ENCODE measurements at regions not wholly inside any gene's neighbourhood (a gene's known extent, or its start where the extent isn't known, plus 50 kb on each side); places are given as distances from the start of the nearest gene placed in this dataset.

- DNase-seq (ENCODE audit: low spot score) = no peak
Observed at GRCh38 chr14:29273513-29273912, 506.9 kb downstream of the FOXG1 start.

DNA sequence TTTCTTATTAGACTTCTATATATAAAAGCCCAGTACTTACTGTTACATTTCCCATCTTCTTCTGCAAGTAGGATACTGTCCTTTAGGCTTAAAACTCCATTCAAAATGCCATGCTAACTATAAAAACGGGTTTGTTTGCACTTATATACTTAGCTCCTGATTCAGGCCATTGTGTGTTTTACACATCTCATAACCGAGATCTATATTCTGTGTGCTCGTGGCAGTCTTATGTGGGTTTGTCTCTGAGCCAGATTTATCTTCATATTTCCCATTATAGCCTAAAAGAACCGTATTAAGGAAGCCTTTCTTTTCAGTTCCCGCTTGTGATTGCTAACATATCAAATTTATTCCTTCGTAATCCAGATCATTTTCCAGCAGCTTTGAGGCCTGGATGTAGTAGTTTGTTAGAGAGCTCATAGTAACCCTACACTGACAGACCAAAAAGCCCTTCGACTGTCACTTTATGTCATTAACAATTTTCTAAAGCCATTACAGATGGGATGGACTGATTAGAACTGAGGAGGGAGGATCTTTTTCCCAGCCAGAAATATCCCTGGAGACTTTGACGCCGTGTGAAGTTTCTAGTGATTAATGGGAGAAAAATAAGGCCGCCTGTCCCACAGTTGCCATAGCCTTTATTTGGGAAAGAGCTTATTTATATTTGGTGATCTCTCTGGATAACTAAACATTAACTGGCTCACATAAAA is 508.5 kb downstream of the FOXG1 start:
- peak; percentile 54 for DNase-seq (ENCODE audit: low spot score)

DNA sequence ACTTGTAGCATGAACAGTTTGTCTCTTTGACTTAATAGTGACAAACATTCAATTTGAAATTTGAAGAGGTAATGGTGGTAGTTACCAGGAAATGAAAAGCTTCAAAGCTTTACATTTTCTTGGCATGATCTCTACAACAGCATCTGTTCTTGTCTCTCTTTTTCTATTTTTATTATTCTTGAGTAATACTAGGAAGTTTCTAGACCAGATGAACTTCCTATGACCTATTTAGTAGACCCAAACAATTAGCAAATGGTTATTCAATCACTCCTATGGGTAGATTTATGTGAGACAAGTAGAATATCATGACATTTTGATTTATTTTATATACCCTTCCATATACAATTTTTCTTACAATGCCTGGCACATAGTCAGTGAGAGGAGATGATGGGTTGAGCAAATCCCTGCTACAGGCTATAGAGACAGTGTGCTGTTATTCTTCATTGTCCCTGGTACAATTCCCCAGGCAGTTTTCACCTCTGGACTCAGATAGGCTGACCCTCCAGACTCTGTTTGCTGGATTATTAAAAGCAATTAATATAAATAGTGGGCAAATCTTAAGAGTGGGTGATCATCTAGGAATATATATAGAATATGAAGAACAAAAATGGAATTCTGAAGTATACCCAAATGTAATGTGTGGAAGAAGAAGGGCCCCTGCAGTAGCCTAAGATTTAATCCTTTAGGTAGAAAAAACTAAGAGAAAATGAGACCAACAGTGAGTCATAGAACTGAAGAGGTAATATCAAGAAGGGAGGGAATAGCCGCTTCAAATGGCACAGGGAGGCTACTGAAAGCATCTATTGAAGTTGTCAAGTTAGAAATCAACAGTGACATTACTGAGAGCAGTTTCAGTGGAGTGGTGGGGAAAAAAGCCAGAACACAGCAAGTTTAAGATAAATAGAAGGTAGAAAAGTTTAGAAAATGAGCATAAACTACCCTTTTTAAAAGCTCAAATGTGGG is 512.0 kb downstream of the FOXG1 start:
- DNase-seq (ENCODE audit: low spot score) = no peak

- no peak for DNase-seq (ENCODE audit: low spot score)
Observed at GRCh38 chr14:29282169-29282568, 515.6 kb downstream of the FOXG1 start.

- no peak for DNase-seq (ENCODE audit: low spot score)
Observed at GRCh38 chr14:29290441-29290840, 523.9 kb downstream of the FOXG1 start.

DNA sequence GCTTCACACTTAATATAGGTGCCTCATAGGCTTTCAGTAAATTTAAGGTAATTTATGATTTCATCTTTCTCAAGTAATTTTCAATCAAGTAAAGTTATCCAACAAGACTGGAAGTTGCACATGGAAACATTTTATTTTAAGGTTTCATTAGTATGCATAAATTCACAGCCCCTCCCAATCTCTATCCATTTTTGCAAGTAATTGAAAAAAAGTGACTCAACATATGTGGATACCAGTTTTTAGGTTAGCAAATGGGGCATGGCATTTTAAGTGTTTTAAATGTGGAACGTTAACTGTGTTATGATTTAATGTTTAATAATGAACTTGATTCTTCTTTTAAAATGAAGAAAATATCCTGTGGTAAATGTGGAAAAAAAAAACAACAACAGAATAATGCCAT is 532.8 kb downstream of the FOXG1 start:
- no peak for DNase-seq (ENCODE audit: low spot score)

- no peak for DNase-seq (ENCODE audit: low spot score)
Observed at GRCh38 chr14:29301571-29301970, 535.0 kb downstream of the FOXG1 start.

DNA sequence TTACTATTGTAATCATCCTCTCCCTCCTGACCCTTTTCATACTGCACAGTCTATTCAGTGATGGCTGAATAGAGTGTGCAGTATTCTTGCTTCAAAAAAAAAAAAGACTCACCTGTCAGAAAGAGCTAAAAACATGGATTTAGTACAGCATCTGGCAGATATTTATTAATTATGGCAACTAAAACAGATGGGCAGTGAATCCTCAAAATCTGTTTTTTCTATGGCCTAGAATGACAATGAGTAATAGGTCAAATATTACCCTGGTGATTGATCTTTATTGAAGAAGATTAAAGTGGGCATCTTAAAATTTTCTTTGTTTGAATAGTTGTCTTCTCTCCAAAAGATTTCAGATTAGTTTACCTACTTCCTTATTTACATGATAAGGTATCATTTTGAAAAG is 543.6 kb downstream of the FOXG1 start:
- no peak for DNase-seq (ENCODE audit: low spot score)

DNA sequence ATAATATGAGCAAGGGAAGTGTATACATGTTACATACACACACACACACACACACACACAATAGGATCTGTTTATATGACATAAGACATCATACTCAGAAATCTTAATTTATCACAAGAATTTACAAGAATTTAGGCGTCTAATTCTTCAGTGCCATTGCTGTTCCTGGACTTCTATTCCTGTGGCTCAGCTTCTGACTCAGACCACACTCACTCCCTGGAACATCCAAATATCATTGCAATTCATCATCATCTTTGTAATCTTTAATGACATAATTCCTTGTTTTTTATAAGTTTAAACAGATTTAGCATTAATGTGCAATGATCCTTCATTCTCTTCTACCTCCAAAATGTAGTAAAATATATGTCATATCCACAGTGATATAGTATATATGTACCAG is 544.2 kb downstream of the FOXG1 start:
- no peak for DNase-seq (ENCODE audit: low spot score)

- no peak for DNase-seq (ENCODE audit: low spot score)
Observed at GRCh38 chr14:29311983-29312382, 545.4 kb downstream of the FOXG1 start.

DNA sequence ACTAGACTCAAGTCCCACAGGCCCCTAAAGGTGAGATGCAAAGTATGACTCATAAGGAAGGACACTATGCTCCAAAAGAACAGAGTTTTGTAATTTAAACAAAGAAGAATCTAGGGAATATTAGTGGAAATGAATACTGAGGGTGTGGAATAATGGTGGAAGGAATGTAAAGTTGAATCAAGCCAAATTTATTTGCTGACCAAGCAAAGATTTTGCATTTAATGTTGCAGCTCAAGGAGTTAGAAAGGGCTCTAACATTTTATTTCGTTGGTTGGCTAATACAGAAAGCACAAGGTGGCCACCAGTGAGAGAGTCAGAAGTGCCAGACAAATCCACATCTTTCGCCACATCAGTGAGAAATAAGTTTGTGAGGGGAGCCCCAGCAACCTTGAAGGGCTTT is 550.3 kb downstream of the FOXG1 start:
- no peak for DNase-seq (ENCODE audit: low spot score)

DNA sequence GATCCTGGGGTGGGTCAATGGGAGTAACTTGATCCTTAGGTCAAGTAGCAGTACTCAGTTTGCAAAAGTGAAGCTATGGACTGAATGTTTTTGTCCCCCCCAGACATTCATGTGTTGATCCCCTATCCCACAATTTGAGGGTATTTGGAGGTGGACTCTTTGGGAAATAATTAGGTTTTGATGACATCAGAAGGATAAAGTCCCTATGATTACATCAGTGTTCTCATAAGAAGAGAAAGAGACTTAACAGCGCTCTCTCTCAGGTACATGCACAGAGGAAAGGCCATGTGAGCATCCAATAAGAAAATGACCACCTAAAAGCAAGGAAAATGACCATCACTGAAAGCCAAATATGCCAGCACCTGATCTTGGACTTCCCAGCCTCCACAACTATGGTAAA is 550.8 kb downstream of the FOXG1 start:
- DNase-seq (ENCODE audit: low spot score) = no peak

- DNase-seq (ENCODE audit: low spot score) = no peak
Observed at GRCh38 chr14:29320286-29320685, 553.7 kb downstream of the FOXG1 start.

GRCh38 chr14:29321646-29322045 is 555.1 kb downstream of the FOXG1 start:
- DNase-seq (ENCODE audit: low spot score) = no peak

GRCh38 chr14:29339494-29340172 is 573.0 kb downstream of the FOXG1 start:
- DNase-seq (ENCODE audit: low spot score) = no peak

- DNase-seq (ENCODE audit: low spot score) = no peak
Observed at GRCh38 chr14:29348504-29348903, 579.1 kb downstream of the PRKD1 start.

DNA sequence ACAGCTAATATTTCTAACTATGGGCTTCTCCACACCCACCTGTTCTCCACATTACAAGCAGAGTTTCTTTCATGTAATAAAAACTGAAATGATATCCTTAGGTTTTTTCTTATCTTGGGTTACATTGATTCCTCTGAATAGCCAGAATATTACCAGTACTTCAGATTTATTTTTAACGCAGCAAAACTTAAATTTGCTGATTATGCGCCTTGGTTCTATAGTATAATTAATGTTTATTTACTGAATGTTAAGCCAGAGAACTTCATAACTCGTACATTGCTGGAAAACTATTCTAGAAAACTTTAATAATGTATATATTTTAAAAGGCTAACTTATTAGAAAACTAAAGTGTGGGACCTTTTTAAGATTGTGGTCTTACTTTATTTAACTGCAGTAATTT is 577.2 kb downstream of the PRKD1 start:
- no peak for DNase-seq (ENCODE audit: low spot score)

GRCh38 chr14:29351996-29352705 is 575.5 kb downstream of the PRKD1 start:
- DNase-seq (ENCODE audit: low spot score) = no peak

GRCh38 chr14:29352706-29353080 is 575.0 kb downstream of the PRKD1 start:
- DNase-seq (ENCODE audit: low spot score) = no peak

- no peak for DNase-seq (ENCODE audit: low spot score)
Observed at GRCh38 chr14:29353513-29353912, 574.1 kb downstream of the PRKD1 start.

GRCh38 chr14:29354486-29354885 is 573.2 kb downstream of the PRKD1 start:
- DNase-seq (ENCODE audit: low spot score) = no peak

DNA sequence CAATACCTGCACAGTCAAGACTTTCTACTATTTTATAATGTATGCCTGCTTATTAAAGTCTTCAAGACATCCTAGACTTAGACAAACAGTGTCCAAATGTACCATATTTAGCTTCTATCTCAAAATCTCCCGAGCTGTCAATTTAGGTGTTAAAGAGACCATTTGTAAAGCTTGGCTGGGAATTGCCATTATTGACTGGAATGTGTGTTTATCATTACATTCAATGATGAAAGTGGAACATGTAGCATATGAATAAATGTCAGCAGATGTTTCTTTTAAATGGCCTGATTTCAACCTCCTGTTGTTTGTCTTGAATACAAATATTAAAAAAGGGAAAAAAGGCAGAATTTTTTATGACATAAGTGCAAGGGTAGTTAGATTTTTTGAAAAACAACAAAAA is 572.3 kb downstream of the PRKD1 start:
- DNase-seq (ENCODE audit: low spot score) = no peak
